ENCODE measurements at regions not wholly inside any gene's neighbourhood (a gene's known extent, or its start where the extent isn't known, plus 50 kb on each side); places are given as distances from the start of the nearest gene placed in this dataset.

- intact Hi-C loops (cut with micrococcal nuclease; ENCODE audit: unreplicated experiment), result no loop called here
- FAIRE-seq, result no peak
These were observed 72.7 kb upstream of the SLIT2 start for GRCh38 chr4:20178902-20179576.

GRCh38 chr4:20176881-20177280 lies 74.8 kb upstream of the SLIT2 start:
- no peak overlapping the region for H3K27ac ChIP-seq (ENCODE audit: control insufficient read depth, insufficient read depth)
- no peak for ATAC-seq
- H4K20me1 ChIP-seq (ENCODE audit: control insufficient read depth, insufficient read depth), result no peaks in the 10 kb centered on the region
- in situ Hi-C loops (cut with MboI), result no loop called here
- no peaks in the 10 kb centered on the region for H3K27me3 ChIP-seq (replicated peaks in 1 of 2; ENCODE audit: control insufficient read depth in 2 of 2, insufficient read depth in 2 of 2, low read length in 1 of 2)
- FAIRE-seq, result no peak
- no peaks in the 10 kb centered on the region for H3K79me2 ChIP-seq (ENCODE audit: control insufficient read depth, insufficient read depth, low read length)
- SMC1A ChIA-PET (ENCODE audit: uncharacterized antibody, unreplicated experiment), result no interaction called here
- CTCF ChIA-PET, result no interaction called here
- no peak for DNase-seq (ENCODE audit: low read depth, low spot score)
- no peak overlapping the region for H3K4me3 ChIP-seq
- H2AFZ ChIP-seq (ENCODE audit: control insufficient read depth, low read depth, low read length), result no peak overlapping the region
- WGBS (ENCODE audit: insufficient coverage, insufficient replicate concordance, low lambda C conversion rate, missing lambda C conversion rate), result 3% methylated on average over 2 of the region's 2 CpGs
- H3K36me3 ChIP-seq (ENCODE audit: control insufficient read depth in 2 of 2, insufficient read depth in 2 of 2, low read length in 1 of 2), result no peaks in the 10 kb centered on the region
- RAD21 ChIA-PET (ENCODE audit: unreplicated experiment), result no interaction called here
- intact Hi-C loops (cut with micrococcal nuclease; ENCODE audit: unreplicated experiment), result no loop called here
- BruUV-seq (replicated peaks), result no TSS peak
- no peaks in the 10 kb centered on the region for H3K4me1 ChIP-seq (ENCODE audit: control insufficient read depth, insufficient read depth, low read length)
- H3K9ac ChIP-seq (ENCODE audit: control insufficient read depth, insufficient read depth, low read length), result no peak overlapping the region
- H3K4me2 ChIP-seq (ENCODE audit: control insufficient read depth, insufficient read depth), result no peak overlapping the region
- no peaks in the 10 kb centered on the region for H3K9me3 ChIP-seq (replicated peaks; ENCODE audit: control insufficient read depth, insufficient read depth, low read length)
- POLR2A ChIA-PET, result no interaction called here
- TF ChIP-seq SIN3A (IDR thresholded peaks at IDR 0.05; ENCODE audit: low read depth, low read length), result no peak
- TF ChIP-seq FOXK2 (IDR thresholded peaks at IDR 0.05), result no peak
- no peak for TF ChIP-seq IRF4 (IDR thresholded peaks at IDR 0.05; ENCODE audit: low read depth, low read length)
- no peak for TF ChIP-seq RELA (IDR thresholded peaks at IDR 0.05; ENCODE audit: borderline replicate concordance, partially characterized antibody)
- TF ChIP-seq MLLT1 (IDR thresholded peaks at IDR 0.05), result no peak
- no peak for TF ChIP-seq POU2F2 (IDR thresholded peaks at IDR 0.05; ENCODE audit: borderline replicate concordance, low read depth, low read length)
- TF ChIP-seq BCL11A (IDR thresholded peaks at IDR 0.05; ENCODE audit: low read depth, low read length), result no peak
- TF ChIP-seq ATF7 (IDR thresholded peaks at IDR 0.05; ENCODE audit: low read depth), result no peak
- no peak for TF ChIP-seq REST (IDR thresholded peaks at IDR 0.05; ENCODE audit: low read depth, low read length)
- TF ChIP-seq BACH1 (IDR thresholded peaks at IDR 0.05; ENCODE audit: borderline replicate concordance), result no peak

More at GRCh38 chr4:20178902-20179576, 72.7 kb upstream of the SLIT2 start:
- ChIA-PET SMC1A (ENCODE audit: uncharacterized antibody, unreplicated experiment) (no interaction called here), POLR2A (no interaction called here), CTCF (no interaction called here), RAD21 (ENCODE audit: unreplicated experiment) (no interaction called here)
- H3K36me3 ChIP-seq (ENCODE audit: control insufficient read depth in 2 of 2, insufficient read depth in 2 of 2, low read length in 1 of 2), result no peaks in the 10 kb centered on the region
- no peak overlapping the region for H3K4me3 ChIP-seq
- no peak for TF ChIP-seq ZZZ3 (IDR thresholded peaks at IDR 0.05; ENCODE audit: control insufficient read depth, insufficient read length, low read depth)
- TF ChIP-seq SMARCA5 (IDR thresholded peaks at IDR 0.05), result no peak
- no peak for TF ChIP-seq PML (IDR thresholded peaks at IDR 0.05; ENCODE audit: low read length)
- no peak for TF ChIP-seq EGR1 (IDR thresholded peaks at IDR 0.05; ENCODE audit: borderline replicate concordance in 1 of 2, low read depth in 2 of 2, low read length in 2 of 2)
- TF ChIP-seq POLR2AphosphoS2 (IDR thresholded peaks at IDR 0.05; ENCODE audit: low read depth, low read length), result no peak
- no peak for TF ChIP-seq NBN (IDR thresholded peaks at IDR 0.05)
- no peak for TF ChIP-seq JUND (IDR thresholded peaks at IDR 0.05; ENCODE audit: low read depth, low read length)
- no peak for TF ChIP-seq WRNIP1 (IDR thresholded peaks at IDR 0.05; ENCODE audit: borderline replicate concordance, low read depth, low read length)
- TF ChIP-seq ZSCAN29 (IDR thresholded peaks at IDR 0.05), result no peak
- no peak for TF ChIP-seq ASH2L (IDR thresholded peaks at IDR 0.05; ENCODE audit: borderline replicate concordance, low read depth)
- no peak for TF ChIP-seq SREBF1 (IDR thresholded peaks at IDR 0.05; ENCODE audit: low read length)
- TF ChIP-seq NR2C1 (IDR thresholded peaks at IDR 0.05), result no peak
- TF ChIP-seq POLR2AphosphoS5 (IDR thresholded peaks at IDR 0.05; ENCODE audit: low read length), result no peak
- no peak for TF ChIP-seq TCF7 (IDR thresholded peaks at IDR 0.05; ENCODE audit: borderline replicate concordance)
- TF ChIP-seq MTA3 (IDR thresholded peaks at IDR 0.05; ENCODE audit: borderline replicate concordance, low read length), result no peak
- H3K79me2 ChIP-seq (ENCODE audit: control insufficient read depth, insufficient read depth, low read length), result no peaks in the 10 kb centered on the region
- H4K20me1 ChIP-seq (ENCODE audit: control insufficient read depth, insufficient read depth), result no peaks in the 10 kb centered on the region
- no peak for DNase-seq (ENCODE audit: low read depth, low spot score)
- H3K9ac ChIP-seq (ENCODE audit: control insufficient read depth, insufficient read depth, low read length), result no peak overlapping the region
- H2AFZ ChIP-seq (ENCODE audit: control insufficient read depth, low read depth, low read length), result no peak overlapping the region
- no peak overlapping the region for H3K4me2 ChIP-seq (ENCODE audit: control insufficient read depth, insufficient read depth)
- no peaks in the 10 kb centered on the region for H3K4me1 ChIP-seq (ENCODE audit: control insufficient read depth, insufficient read depth, low read length)
- in situ Hi-C loops (cut with MboI), result no loop called here
- H3K27me3 ChIP-seq (replicated peaks in 1 of 2; ENCODE audit: control insufficient read depth in 2 of 2, insufficient read depth in 2 of 2, low read length in 1 of 2), result no peaks in the 10 kb centered on the region
- WGBS (ENCODE audit: insufficient coverage, insufficient replicate concordance, low lambda C conversion rate, missing lambda C conversion rate), result 26% methylated on average over 23 of the region's 24 CpGs
- H3K27ac ChIP-seq (ENCODE audit: control insufficient read depth, insufficient read depth), result no peak overlapping the region
- H3K9me3 ChIP-seq (replicated peaks; ENCODE audit: control insufficient read depth, insufficient read depth, low read length), result no peaks in the 10 kb centered on the region
- BruUV-seq (replicated peaks), result no TSS peak
- no peak for ATAC-seq

Measured in GM12878 (cell line).